Memory B cell (primary cell): ENCODE measurements at regions not wholly inside any gene's neighbourhood (a gene's known extent, or its start where the extent isn't known, plus 50 kb on each side); places are given as distances from the start of the nearest gene placed in this dataset.
A peak's percentile ranks its signal among the peaks of the same experiment; 100 is the strongest.

ENCODE experiments used
- ATAC-seq: fragments of 150-1000 bp; cut with Tn5 transposase; 2 replicates; pipeline ENCODE4 v1.10.0; 2021; ENCODE audit warnings: low read depth, mild to moderate bottlenecking, moderate library complexity
- DNase-seq, 2 donors: peaks; one replicate each; pipeline ENCODE4 v3.0.0; 2022; ENCODE audit warnings: low spot score in 2 of 2
- H3K27ac Mint-ChIP-seq: one replicate; pipeline ENCODE4 v1.8.0; 2022; ENCODE audit warnings: mild to moderate bottlenecking, moderate library complexity, mixed read lengths
- H3K27me3 Mint-ChIP-seq: one replicate; pipeline ENCODE4 v1.8.0; 2022; ENCODE audit warnings: mixed read lengths
- H3K36me3 Mint-ChIP-seq: one replicate; pipeline ENCODE4 v1.8.0; 2022; ENCODE audit warnings: mild to moderate bottlenecking, mixed read lengths
- H3K4me1 Mint-ChIP-seq: one replicate; pipeline ENCODE4 v1.8.0; 2022; ENCODE audit warnings: mixed read lengths
- H3K4me3 Mint-ChIP-seq: one replicate; pipeline ENCODE4 v1.8.0; 2022; ENCODE audit warnings: mild to moderate bottlenecking, moderate library complexity, mixed read lengths
- H3K9me3 Mint-ChIP-seq: one replicate; pipeline ENCODE4 v1.8.0; 2022; ENCODE audit warnings: mixed read lengths

DNA sequence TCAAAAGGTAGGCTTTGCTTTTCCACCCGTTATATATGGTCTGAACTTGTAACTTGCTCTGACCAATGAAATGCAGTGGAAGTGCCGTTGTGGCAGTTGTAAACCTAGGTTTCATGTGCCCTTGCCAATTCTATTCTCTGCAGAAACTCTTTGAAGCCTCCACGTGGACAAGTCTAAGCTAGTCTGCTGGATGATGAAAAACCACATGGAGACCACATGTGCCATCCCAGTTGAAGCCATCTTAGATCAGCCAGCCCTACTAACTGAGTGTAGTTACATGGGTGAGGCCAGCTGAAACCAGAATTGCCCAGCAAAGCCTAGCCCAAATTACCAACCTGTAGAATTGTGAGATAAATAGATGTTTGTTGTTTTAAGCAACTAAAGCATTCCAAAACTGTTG, 183.7 kb upstream of the KCNH8 start:
- H3K4me3 Mint-ChIP-seq, result no peak overlapping the region
- no peaks in the 10 kb centered on the region for H3K4me1 Mint-ChIP-seq
- H3K27ac Mint-ChIP-seq, result no peak overlapping the region
- peaks cover 3% of the 10 kb centered on the region for H3K27me3 Mint-ChIP-seq
- ATAC-seq, result no peak
- no peaks in the 10 kb centered on the region for H3K36me3 Mint-ChIP-seq
- DNase-seq, result no peak
- H3K9me3 Mint-ChIP-seq, result peaks cover 4% of the 10 kb centered on the region

DNA sequence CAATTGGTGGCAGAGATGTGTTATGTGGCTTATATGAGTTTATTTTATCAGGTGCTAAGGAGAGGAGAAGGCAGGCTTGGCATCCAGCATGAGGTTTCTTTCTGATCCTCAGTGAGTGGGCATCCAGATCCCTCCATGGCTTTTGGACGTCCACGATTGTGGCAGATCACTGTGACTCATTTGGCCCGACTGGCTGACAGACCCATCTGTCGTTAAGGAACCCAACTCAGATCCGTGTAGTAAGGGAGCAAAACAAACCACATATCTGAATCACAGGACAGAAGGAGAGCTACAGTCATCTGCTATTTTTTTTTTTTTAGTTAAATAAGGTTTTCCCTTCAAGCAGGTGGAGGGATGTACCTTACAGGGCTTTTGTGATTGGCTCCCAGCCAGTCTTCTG, 197.0 kb upstream of the KCNH8 start:
- Mint-ChIP-seq H3K36me3 (no peaks in the 10 kb centered on the region), H3K9me3 (peaks cover 1% of the 10 kb centered on the region), H3K4me3 (no peak overlapping the region), H3K4me1 (no peaks in the 10 kb centered on the region), H3K27me3 (peaks cover 3% of the 10 kb centered on the region), H3K27ac (no peak overlapping the region)
- ATAC-seq, result no peak
- no peak for DNase-seq

DNA sequence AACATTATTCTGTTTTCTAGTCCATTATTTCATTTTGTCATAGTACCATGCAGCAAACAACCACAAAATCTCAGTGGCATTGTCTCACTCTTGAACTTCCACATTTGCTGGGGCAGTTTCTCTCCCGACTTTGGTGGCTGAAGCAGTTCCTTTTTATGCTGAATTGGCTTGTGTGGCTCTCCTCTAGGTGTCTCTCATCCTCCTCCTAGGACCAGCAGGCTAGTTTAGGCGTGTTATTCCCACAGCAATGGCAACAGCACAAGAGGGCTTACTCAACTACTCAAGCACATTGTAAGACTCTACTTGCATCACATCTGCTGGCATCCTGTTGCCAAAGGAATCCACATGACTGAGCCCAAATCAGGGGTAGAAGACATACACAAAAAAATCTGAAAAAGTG, 201.8 kb upstream of the KCNH8 start:
- Mint-ChIP-seq H3K4me1 (no peaks in the 10 kb centered on the region), H3K27ac (no peak overlapping the region), H3K36me3 (no peaks in the 10 kb centered on the region), H3K27me3 (peaks cover 3% of the 10 kb centered on the region), H3K9me3 (no peaks in the 10 kb centered on the region), H3K4me3 (no peak overlapping the region)
- ATAC-seq, result no peak
- DNase-seq, result no peak

DNA sequence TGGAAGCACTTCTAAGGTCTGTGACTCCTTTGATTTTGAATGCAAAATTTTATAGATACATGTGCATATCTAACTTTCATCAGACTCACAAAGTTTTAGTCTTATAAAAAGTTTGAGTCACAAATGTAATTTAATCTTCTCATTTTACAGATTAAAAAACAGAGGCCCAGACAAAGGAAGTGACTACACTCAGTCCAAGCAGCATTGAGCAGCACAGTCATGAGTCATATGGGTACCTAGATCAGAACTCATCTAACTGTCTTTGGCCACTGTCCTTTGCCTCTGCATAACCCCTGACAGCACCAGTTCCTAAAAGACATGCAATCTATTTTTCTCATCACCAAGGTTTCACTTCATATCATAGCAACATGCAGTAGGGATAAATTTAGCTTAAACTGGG, 210.7 kb upstream of the KCNH8 start:
- H3K9me3 Mint-ChIP-seq, result no peaks in the 10 kb centered on the region
- no peak overlapping the region for H3K27ac Mint-ChIP-seq
- H3K27me3 Mint-ChIP-seq, result peaks cover 3% of the 10 kb centered on the region
- no peaks in the 10 kb centered on the region for H3K4me1 Mint-ChIP-seq
- DNase-seq (no peak), ATAC-seq (no peak)
- no peaks in the 10 kb centered on the region for H3K36me3 Mint-ChIP-seq
- H3K4me3 Mint-ChIP-seq, result no peak overlapping the region

GRCh38 chr3:18919158-18919557, 229.2 kb upstream of the KCNH8 start:
- Mint-ChIP-seq H3K4me1 (no peaks in the 10 kb centered on the region), H3K36me3 (no peaks in the 10 kb centered on the region), H3K4me3 (no peak overlapping the region), H3K9me3 (peaks cover 2% of the 10 kb centered on the region), H3K27me3 (peaks cover 2% of the 10 kb centered on the region), H3K27ac (no peak overlapping the region)
- ATAC-seq (no peak), DNase-seq (no peak)

DNA sequence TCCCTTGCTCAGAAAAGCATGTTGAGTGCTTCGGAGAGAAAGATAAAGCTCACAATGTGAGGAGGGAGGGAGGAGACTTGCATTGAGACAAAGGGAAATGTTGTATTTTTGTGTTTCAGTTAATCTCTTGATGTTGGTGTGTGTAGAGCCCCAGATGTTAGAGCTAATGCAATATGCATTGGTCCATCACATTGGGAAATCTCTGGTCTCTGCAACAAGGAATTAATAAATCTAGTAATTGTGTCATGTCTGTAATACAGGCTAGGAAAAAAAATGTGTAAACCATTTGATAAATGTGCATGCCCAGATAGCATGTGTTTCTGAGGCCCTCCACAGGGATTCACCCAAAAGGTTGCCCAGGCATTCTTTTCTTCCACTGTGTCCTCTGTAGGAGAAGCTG, 230.4 kb upstream of the KCNH8 start:
- Mint-ChIP-seq H3K4me3 (no peak overlapping the region), H3K4me1 (no peaks in the 10 kb centered on the region), H3K27me3 (peaks cover 2% of the 10 kb centered on the region), H3K27ac (no peak overlapping the region), H3K36me3 (no peaks in the 10 kb centered on the region), H3K9me3 (no peaks in the 10 kb centered on the region)
- no peak for ATAC-seq
- DNase-seq, result no peak

GRCh38 chr3:18902081-18902793, 246.1 kb upstream of the KCNH8 start:
- Mint-ChIP-seq H3K4me1 (peaks cover 4% of the 10 kb centered on the region), H3K4me3 (no peak overlapping the region), H3K36me3 (no peaks in the 10 kb centered on the region), H3K27me3 (no peaks in the 10 kb centered on the region), H3K9me3 (no peaks in the 10 kb centered on the region), H3K27ac (no peak overlapping the region)
- ATAC-seq (no peak), DNase-seq (no peak)

- H3K4me1 Mint-ChIP-seq, result peaks cover 4% of the 10 kb centered on the region
- no peaks in the 10 kb centered on the region for H3K9me3 Mint-ChIP-seq
- H3K27ac Mint-ChIP-seq, result no peak overlapping the region
- ATAC-seq (no peak), DNase-seq (no peak)
- no peaks in the 10 kb centered on the region for H3K27me3 Mint-ChIP-seq
- no peak overlapping the region for H3K4me3 Mint-ChIP-seq
- H3K36me3 Mint-ChIP-seq, result no peaks in the 10 kb centered on the region
These were observed 246.7 kb upstream of the KCNH8 start for GRCh38 chr3:18901571-18901970.

DNA sequence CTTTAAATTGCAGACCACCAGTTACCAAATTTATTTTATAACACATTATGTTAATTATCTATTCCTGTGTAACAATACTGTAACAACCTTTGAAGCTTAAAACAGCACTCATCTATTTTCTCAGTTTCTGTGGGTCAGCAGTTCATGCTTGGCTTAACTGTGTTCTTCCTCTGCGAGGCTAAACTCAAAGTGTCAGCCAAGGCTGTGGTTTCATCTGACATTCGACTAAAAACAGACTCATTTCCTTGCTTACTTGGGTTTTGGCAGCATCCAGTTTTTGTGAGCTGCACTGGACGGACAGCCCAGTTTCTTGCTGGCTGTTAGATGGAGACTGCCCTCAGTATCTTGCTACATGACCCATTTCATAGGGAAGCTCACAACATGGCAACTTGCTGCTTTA, 247.3 kb upstream of the KCNH8 start:
- ATAC-seq, result peak; percentile 26
- Mint-ChIP-seq H3K4me3 (no peak overlapping the region), H3K36me3 (no peaks in the 10 kb centered on the region), H3K27me3 (peaks cover 2% of the 10 kb centered on the region), H3K27ac (no peak overlapping the region), H3K4me1 (peaks cover 4% of the 10 kb centered on the region), H3K9me3 (no peaks in the 10 kb centered on the region)
- DNase-seq, result no peak

- no peak overlapping the region for H3K4me3 Mint-ChIP-seq
- H3K27me3 Mint-ChIP-seq, result peaks cover 2% of the 10 kb centered on the region
- peaks cover 4% of the 10 kb centered on the region for H3K4me1 Mint-ChIP-seq
- no peak overlapping the region for H3K27ac Mint-ChIP-seq
- no peaks in the 10 kb centered on the region for H3K36me3 Mint-ChIP-seq
- ATAC-seq, result no peak
- H3K9me3 Mint-ChIP-seq, result no peaks in the 10 kb centered on the region
- DNase-seq, result no peak
These were observed 249.4 kb upstream of the KCNH8 start for GRCh38 chr3:18898911-18899310.

GRCh38 chr3:18892756-18893155, 255.6 kb upstream of the KCNH8 start:
- Mint-ChIP-seq H3K9me3 (no peaks in the 10 kb centered on the region), H3K4me1 (no peaks in the 10 kb centered on the region), H3K27me3 (peaks cover 5% of the 10 kb centered on the region), H3K4me3 (no peak overlapping the region), H3K27ac (no peak overlapping the region), H3K36me3 (no peaks in the 10 kb centered on the region)
- DNase-seq, result no peak
- ATAC-seq, result no peak

DNA sequence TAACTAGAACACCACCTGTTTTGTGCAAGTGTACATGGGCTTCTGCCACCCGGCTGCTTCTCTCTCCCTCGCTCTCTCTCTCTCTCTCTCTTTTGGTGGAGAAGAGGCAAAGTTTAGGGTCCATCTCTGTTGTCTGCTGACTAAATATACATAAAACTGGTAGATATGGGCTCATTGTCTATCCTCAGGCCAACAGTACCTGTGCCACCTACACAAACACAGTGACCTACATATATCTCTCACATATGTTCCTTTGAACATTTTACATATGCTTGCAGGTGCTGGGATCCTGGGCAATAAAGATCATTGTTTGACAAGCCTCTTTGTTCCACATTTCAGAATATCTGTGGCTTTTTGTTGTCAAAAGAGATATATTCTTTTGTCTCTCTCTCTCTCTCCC, 256.3 kb upstream of the KCNH8 start:
- Mint-ChIP-seq H3K27me3 (peaks cover 5% of the 10 kb centered on the region), H3K27ac (no peak overlapping the region), H3K4me3 (no peak overlapping the region), H3K4me1 (no peaks in the 10 kb centered on the region), H3K36me3 (no peaks in the 10 kb centered on the region), H3K9me3 (no peaks in the 10 kb centered on the region)
- ATAC-seq, result no peak
- DNase-seq, result no peak

- Mint-ChIP-seq H3K36me3 (no peaks in the 10 kb centered on the region), H3K27ac (no peak overlapping the region), H3K4me1 (no peaks in the 10 kb centered on the region), H3K4me3 (no peak overlapping the region), H3K27me3 (peaks cover 6% of the 10 kb centered on the region), H3K9me3 (no peaks in the 10 kb centered on the region)
- ATAC-seq, result no peak
- no peak for DNase-seq
These were observed 256.7 kb upstream of the KCNH8 start for GRCh38 chr3:18891641-18892040.

DNA sequence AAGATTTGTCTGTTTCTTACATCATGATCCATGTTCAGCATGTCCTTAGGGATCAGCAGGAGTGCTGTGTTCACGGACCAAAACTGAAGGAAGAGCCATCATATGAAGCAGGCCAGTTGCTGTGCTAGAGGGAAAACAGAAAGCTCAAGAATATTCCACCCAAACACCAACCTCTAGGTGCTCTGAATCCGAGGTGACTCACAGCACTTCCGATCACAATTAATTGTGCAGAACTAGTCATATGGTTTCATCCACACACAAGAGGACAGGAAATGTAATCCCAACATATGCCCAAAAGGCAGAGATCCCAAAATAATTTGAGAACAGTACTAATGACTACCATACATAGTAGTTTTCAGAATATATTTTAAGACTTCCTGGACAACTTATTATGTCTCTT, 257.9 kb upstream of the KCNH8 start:
- ATAC-seq (no peak), DNase-seq (no peak)
- Mint-ChIP-seq H3K4me1 (no peaks in the 10 kb centered on the region), H3K4me3 (no peak overlapping the region), H3K36me3 (no peaks in the 10 kb centered on the region), H3K27ac (no peak overlapping the region), H3K27me3 (peaks cover 6% of the 10 kb centered on the region), H3K9me3 (no peaks in the 10 kb centered on the region)

- no peak for ATAC-seq
- no peak overlapping the region for H3K27ac Mint-ChIP-seq
- H3K4me3 Mint-ChIP-seq, result no peak overlapping the region
These were observed 259.5 kb upstream of the KCNH8 start for GRCh38 chr3:18888819-18889218.

More at GRCh38 chr3:18888819-18889218, 259.5 kb upstream of the KCNH8 start:
- Mint-ChIP-seq H3K36me3 (no peaks in the 10 kb centered on the region), H3K4me1 (no peaks in the 10 kb centered on the region), H3K9me3 (no peaks in the 10 kb centered on the region), H3K27me3 (peaks cover 6% of the 10 kb centered on the region)
- no peak for DNase-seq
